NCI-H146 treated with DMSO at 0.1 percent for 48 hours (cell line): ENCODE measurements at regions not wholly inside any gene's neighbourhood (a gene's known extent, or its start where the extent isn't known, plus 50 kb on each side); places are given as distances from the start of the nearest gene placed in this dataset.

Source experiments
- DNase-seq: peaks from one replicate; lab custom pipeline; 2025; ENCODE audit not compliant: unreplicated experiment; lab: John Stamatoyannopoulos, UW

- DNase-seq = no peak
Measured at GRCh38 chr4:174122705-174123104, 160.8 kb downstream of the FBXO8 start.

- DNase-seq = peak; percentile 63
Measured at GRCh38 chr4:174120446-174121295, 162.8 kb downstream of the FBXO8 start.

- DNase-seq = no peak
Measured at GRCh38 chr4:174119830-174120229, 163.6 kb downstream of the FBXO8 start.

- DNase-seq = no peak
Measured at GRCh38 chr4:174119051-174119450, 164.4 kb downstream of the FBXO8 start.

- no peak for DNase-seq
Measured at GRCh38 chr4:174118171-174118570, 165.3 kb downstream of the FBXO8 start.

- DNase-seq = no peak
Measured at GRCh38 chr4:174117445-174117844, 166.0 kb downstream of the FBXO8 start.

- no peak for DNase-seq
Measured at GRCh38 chr4:174116021-174116420, 167.4 kb downstream of the FBXO8 start.

GRCh38 chr4:174111422-174111821, 172.0 kb downstream of the FBXO8 start:
- DNase-seq = no peak

- no peak for DNase-seq
Measured at GRCh38 chr4:174110180-174110579, 173.3 kb downstream of the FBXO8 start.

GRCh38 chr4:174107746-174108354, 175.6 kb downstream of the FBXO8 start:
- DNase-seq = no peak

- no peak for DNase-seq
Measured at GRCh38 chr4:174105202-174105601, 178.3 kb downstream of the FBXO8 start.

GRCh38 chr4:174100910-174101309, 182.6 kb downstream of the FBXO8 start:
- no peak for DNase-seq

GRCh38 chr4:174099712-174100111, 183.8 kb downstream of the FBXO8 start:
- DNase-seq = no peak

- no peak for DNase-seq
Measured at GRCh38 chr4:174096999-174097398, 186.5 kb downstream of the FBXO8 start.

GRCh38 chr4:174096456-174096855, 187.0 kb downstream of the FBXO8 start:
- no peak for DNase-seq

- no peak for DNase-seq
Measured at GRCh38 chr4:174091130-174091529, 192.3 kb downstream of the FBXO8 start.

- DNase-seq = no peak
Measured at GRCh38 chr4:174089711-174090110, 193.8 kb downstream of the FBXO8 start.

GRCh38 chr4:174088795-174089194, 194.7 kb downstream of the FBXO8 start:
- DNase-seq = no peak

- peak; percentile 7 for DNase-seq
Measured at GRCh38 chr4:174086829-174087799, 196.4 kb downstream of the FBXO8 start.

- DNase-seq = no peak
Measured at GRCh38 chr4:174084981-174085380, 198.5 kb downstream of the FBXO8 start.

GRCh38 chr4:174084542-174084941, 198.9 kb downstream of the FBXO8 start:
- DNase-seq = no peak
